GM23248 (cell line): ENCODE measurements at regions not wholly inside any gene's neighbourhood (a gene's known extent, or its start where the extent isn't known, plus 50 kb on each side); places are given as distances from the start of the nearest gene placed in this dataset.

Experiments
- DNase-seq: peaks from one replicate; pipeline ENCODE4 v3.0.0-alpha.2; 2015
- H2AFZ ChIP-seq: fragments of 200-600 bp; sonication (generic); 2 replicates; pipeline ENCODE4 v1.6.1; 2016; ENCODE audit warnings: antibody characterized with exemption
- H3F3A ChIP-seq: fragments of 200-600 bp; sonication (generic); 2 replicates; pipeline ENCODE4 v1.6.1; 2016; ENCODE audit warnings: mild to moderate bottlenecking, antibody characterized with exemption, mixed run types; ENCODE audit not compliant: insufficient read depth
- H3K27ac ChIP-seq: fragments of 200-600 bp; sonication (generic); 2 replicates; pipeline ENCODE4 v1.5.1; 2016; ENCODE audit warnings: mild to moderate bottlenecking
- H3K27me3 ChIP-seq: fragments of 200-600 bp; sonication (generic); replicated peaks from 2 replicates; pipeline ENCODE4 v1.6.1; 2016; ENCODE audit warnings: mild to moderate bottlenecking; ENCODE audit not compliant: insufficient read depth
- H3K36me3 ChIP-seq: fragments of 200-600 bp; sonication (generic); 2 replicates; pipeline ENCODE4 v1.6.1; 2016; ENCODE audit warnings: low read depth, mild to moderate bottlenecking
- H3K4me1 ChIP-seq: fragments of 200-600 bp; sonication (generic); 2 replicates; pipeline ENCODE4 v1.6.1; 2016; ENCODE audit warnings: mild to moderate bottlenecking; ENCODE audit not compliant: insufficient read depth
- H3K4me2 ChIP-seq: fragments of 200-600 bp; sonication (generic); one replicate; pipeline ENCODE4 v1.6.1; 2016; ENCODE audit warnings: mild to moderate bottlenecking; ENCODE audit not compliant: unreplicated experiment
- H3K4me3 ChIP-seq: fragments of 200-600 bp; sonication (generic); 2 replicates; pipeline ENCODE4 v1.5.1; 2016; ENCODE audit warnings: mild to moderate bottlenecking
- H3K79me2 ChIP-seq: fragments of 200-600 bp; sonication (generic); 2 replicates; pipeline ENCODE4 v1.6.1; 2016; ENCODE audit warnings: mild to moderate bottlenecking; ENCODE audit not compliant: insufficient read depth
- H3K9ac ChIP-seq: fragments of 200-600 bp; sonication (generic); 2 replicates; pipeline ENCODE4 v1.6.1; 2016; ENCODE audit warnings: mild to moderate bottlenecking
- H3K9me2 ChIP-seq: fragments of 200-600 bp; sonication (generic); 2 replicates; pipeline ENCODE4 v1.6.1; 2016; ENCODE audit warnings: mixed run types, mild to moderate bottlenecking, moderate library complexity; ENCODE audit not compliant: insufficient read depth
- H3K9me3 ChIP-seq: fragments of 200-600 bp; sonication (generic); one replicate; pipeline ENCODE4 v1.6.1; 2017; ENCODE audit warnings: low read depth
- H4K20me1 ChIP-seq: fragments of 200-600 bp; sonication (generic); 2 replicates; pipeline ENCODE4 v1.6.0; 2016; ENCODE audit not compliant: insufficient read depth
- EZH2 ChIP-seq: fragments of 200-600 bp; sonication (generic); IDR thresholded peaks from 2 replicates; pipeline ENCODE4 v1.6.1; 2018; ENCODE audit warnings: antibody characterized with exemption, mild to moderate bottlenecking; ENCODE audit not compliant: insufficient read depth, poor library complexity, severe bottlenecking
- EZH2phosphoT487 ChIP-seq: fragments of 200-600 bp; sonication (generic); IDR thresholded peaks from 2 replicates; pipeline ENCODE4 v1.6.1; 2018; ENCODE audit warnings: antibody characterized with exemption, moderate library complexity, mild to moderate bottlenecking, low read depth; ENCODE audit not compliant: insufficient read depth
- WGBS, 2 experiments: methylation state at CpG; one replicate each; pipeline ENCODE4 v1.1.6; 2015 to 2017; ENCODE audit warnings: low lambda C conversion rate in 2 of 2, low coverage in 1 of 2; ENCODE audit errors: missing lambda C conversion rate in 2 of 2; 5-methylcytosine and 5-hydroxymethylcytosine counted together
- in situ Hi-C: fragments of 300-500 bp; cut with MboI; formaldehyde crosslinking; loops from 2 replicates; pipeline ENCODE4 v1.15.0; 2020

DNA sequence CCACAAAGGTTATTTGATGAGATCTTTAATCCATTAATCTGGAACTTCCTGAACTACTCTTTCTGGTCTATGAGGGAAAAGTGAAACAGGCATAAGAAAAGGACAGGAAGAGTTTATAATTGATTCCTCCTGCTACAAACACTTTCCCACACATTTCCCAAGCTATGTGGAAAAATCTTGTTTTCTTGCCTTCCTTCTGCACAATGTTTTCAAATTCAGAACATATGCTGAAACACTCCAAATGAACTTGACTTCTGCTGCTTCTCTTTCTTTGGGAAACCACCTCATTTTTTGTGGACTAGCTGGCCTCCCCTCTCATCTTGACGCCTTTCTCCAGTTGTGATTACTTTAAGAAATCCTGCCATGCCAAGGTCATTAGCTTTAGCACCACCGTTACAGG is 100.7 kb upstream of the PTPRG start:
- no peaks in the 10 kb centered on the region for H3K27me3 ChIP-seq
- WGBS, 2 experiments, result 3 to 11% methylated on average over 2 of the region's 2 CpGs
- in situ Hi-C loops, result no loop called here
- no peaks in the 10 kb centered on the region for H3K36me3 ChIP-seq
- no peaks in the 10 kb centered on the region for H3K4me1 ChIP-seq
- H3K9me3 ChIP-seq, result no peaks in the 10 kb centered on the region
- no peak overlapping the region for H3K9ac ChIP-seq
- DNase-seq, result no peak
- H3K4me3 ChIP-seq, result no peak overlapping the region
- no peak overlapping the region for H2AFZ ChIP-seq
- no peaks in the 10 kb centered on the region for H3F3A ChIP-seq
- H3K79me2 ChIP-seq, result no peaks in the 10 kb centered on the region
- H3K9me2 ChIP-seq, result no peaks in the 10 kb centered on the region
- H3K27ac ChIP-seq, result no peak overlapping the region
- H3K4me2 ChIP-seq, result no peak overlapping the region
- TF ChIP-seq EZH2phosphoT487 (no peak), EZH2 (no peak)
- no peaks in the 10 kb centered on the region for H4K20me1 ChIP-seq

DNA sequence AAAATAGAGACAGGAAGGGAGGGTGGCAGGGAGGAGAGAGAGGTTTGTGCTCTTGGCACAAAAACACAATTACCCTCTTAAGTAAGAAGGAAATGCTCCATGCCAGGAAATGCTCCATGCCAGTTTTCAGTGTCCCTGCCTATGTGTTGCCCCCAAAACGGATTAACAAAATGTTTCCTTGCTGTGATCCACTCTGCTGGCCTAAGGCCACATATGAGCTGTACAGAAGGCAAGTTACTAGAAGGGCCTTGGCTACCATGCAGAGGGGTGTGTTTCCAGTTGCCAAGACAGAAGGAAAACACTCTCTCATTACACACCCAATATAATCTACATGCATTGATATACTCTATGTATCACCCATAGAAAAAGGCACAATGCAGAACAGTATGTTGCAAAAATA is 98.2 kb upstream of the PTPRG start:
- H3K36me3 ChIP-seq, result no peaks in the 10 kb centered on the region
- no peak overlapping the region for H3K9ac ChIP-seq
- H3F3A ChIP-seq, result no peaks in the 10 kb centered on the region
- no peaks in the 10 kb centered on the region for H3K9me2 ChIP-seq
- no peaks in the 10 kb centered on the region for H3K4me1 ChIP-seq
- DNase-seq, result no peak
- no peak overlapping the region for H3K4me2 ChIP-seq
- no peaks in the 10 kb centered on the region for H3K9me3 ChIP-seq
- H2AFZ ChIP-seq, result no peak overlapping the region
- no peaks in the 10 kb centered on the region; the same call in 1 of the 2 replicates for H3K27me3 ChIP-seq
- in situ Hi-C loops, result no loop called here
- H4K20me1 ChIP-seq, result no peaks in the 10 kb centered on the region
- TF ChIP-seq EZH2 (no peak), EZH2phosphoT487 (no peak)
- 4% methylated on average over 1 of the region's 1 CpG for WGBS, 2 experiments
- H3K79me2 ChIP-seq, result no peaks in the 10 kb centered on the region
- no peak overlapping the region for H3K4me3 ChIP-seq
- no peak overlapping the region for H3K27ac ChIP-seq

DNA sequence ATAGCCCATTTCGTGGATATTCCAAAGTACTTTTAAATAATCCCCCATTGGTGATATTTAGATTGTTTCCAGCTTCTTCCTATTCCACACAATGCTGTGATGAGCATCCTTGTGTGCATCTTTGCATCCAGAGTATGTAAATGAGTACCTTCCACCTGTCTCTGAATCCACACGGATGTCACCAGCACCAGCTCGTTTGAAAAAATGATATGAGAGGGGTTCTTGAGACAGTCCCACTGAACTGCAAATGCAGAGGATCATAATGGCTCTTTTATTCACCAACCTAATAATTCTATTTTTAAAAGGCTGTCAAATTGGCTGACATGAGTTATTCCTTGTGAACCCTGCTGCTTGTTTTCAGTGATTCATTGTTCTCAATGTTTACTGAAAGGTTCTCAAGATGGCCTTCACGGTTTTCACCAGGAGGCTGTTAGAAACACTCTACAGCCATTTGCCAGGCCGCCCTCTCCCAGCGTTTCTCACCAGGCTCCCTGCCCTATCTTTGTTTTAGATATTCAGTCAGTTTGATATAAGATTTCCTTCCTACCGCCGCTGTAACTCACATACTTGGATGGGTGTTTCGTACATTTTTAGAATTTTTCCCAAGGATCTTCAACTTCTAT is 96.7 kb upstream of the PTPRG start:
- Histone ChIP-seq H3K79me2 (no peaks in the 10 kb centered on the region), H3K27me3 (no peaks in the 10 kb centered on the region; the same call in 1 of the 2 replicates), H3K9me2 (no peaks in the 10 kb centered on the region), H2AFZ (no peak overlapping the region), H3K9me3 (no peaks in the 10 kb centered on the region), H3K4me3 (no peak overlapping the region), H4K20me1 (no peaks in the 10 kb centered on the region), H3K9ac (no peak overlapping the region), H3K27ac (no peak overlapping the region), H3K4me1 (no peaks in the 10 kb centered on the region), H3K4me2 (no peak overlapping the region), H3K36me3 (no peaks in the 10 kb centered on the region), H3F3A (no peaks in the 10 kb centered on the region)
- 59 to 62% methylated on average over 9 of the region's 9 CpGs for WGBS, 2 experiments
- in situ Hi-C loops, result no loop called here
- TF ChIP-seq EZH2phosphoT487 (no peak), EZH2 (no peak)
- DNase-seq, result no peak

DNA sequence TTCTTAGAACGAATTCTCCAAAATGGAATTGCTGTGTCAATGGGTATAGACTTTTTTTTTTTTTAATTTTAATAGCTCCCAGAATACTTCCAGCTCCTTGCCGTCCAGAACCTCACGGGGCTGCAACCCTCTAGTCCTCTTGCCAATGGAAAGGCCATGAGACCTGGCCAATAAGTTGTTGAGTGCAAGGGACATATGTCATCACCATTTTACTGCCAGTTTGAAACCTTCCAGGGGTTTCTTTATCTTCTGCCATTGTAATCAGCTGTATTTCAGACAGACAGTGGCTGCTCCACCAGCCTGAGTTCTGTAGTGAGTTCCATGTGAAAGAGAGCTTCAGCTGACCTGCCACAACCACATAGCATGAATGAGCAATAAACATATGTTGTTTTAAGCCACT is 95.0 kb upstream of the PTPRG start:
- Histone ChIP-seq H3K4me2 (no peak overlapping the region), H2AFZ (no peak overlapping the region), H3K27me3 (no peaks in the 10 kb centered on the region; the same call in 1 of the 2 replicates), H3K9ac (no peak overlapping the region), H3F3A (no peaks in the 10 kb centered on the region), H3K27ac (no peak overlapping the region), H4K20me1 (no peaks in the 10 kb centered on the region), H3K4me3 (no peak overlapping the region), H3K9me2 (no peaks in the 10 kb centered on the region), H3K9me3 (no peaks in the 10 kb centered on the region), H3K36me3 (no peaks in the 10 kb centered on the region), H3K79me2 (no peaks in the 10 kb centered on the region), H3K4me1 (no peaks in the 10 kb centered on the region)
- DNase-seq, result no peak
- no peak for TF ChIP-seq EZH2
- TF ChIP-seq EZH2phosphoT487, result no peak
- 8 to 18% methylated on average over 3 of the region's 3 CpGs for WGBS, 2 experiments
- in situ Hi-C loops, result no loop called here

DNA sequence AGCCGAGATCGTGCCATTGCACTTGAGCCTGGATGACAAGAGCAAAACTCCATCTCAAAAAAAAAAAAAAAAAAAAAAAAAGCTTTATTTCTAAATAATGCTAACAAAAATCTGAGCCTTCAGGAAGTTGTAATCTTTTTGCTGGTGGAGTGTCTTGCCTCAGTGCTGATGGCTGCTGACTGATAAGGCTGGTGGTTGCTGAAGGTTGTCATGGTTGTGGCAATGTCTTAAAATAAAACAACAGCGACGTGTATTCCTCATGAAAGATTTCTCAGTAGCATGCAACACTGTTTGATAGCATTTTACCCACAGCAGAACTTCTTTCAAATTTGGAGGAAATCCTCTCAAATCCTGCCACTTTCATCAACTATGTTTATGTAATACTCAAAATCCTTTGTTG is 77.4 kb upstream of the PTPRG start:
- in situ Hi-C loops, result no loop called here
- Histone ChIP-seq H3K4me3 (no peak overlapping the region), H3K36me3 (no peaks in the 10 kb centered on the region)

More for the DNA sequence above, 77.4 kb upstream of the PTPRG start:
- Histone ChIP-seq H3K9me3 (no peaks in the 10 kb centered on the region), H2AFZ (no peak overlapping the region), H3K9me2 (no peaks in the 10 kb centered on the region), H3K9ac (no peak overlapping the region), H3K79me2 (no peaks in the 10 kb centered on the region), H3K4me2 (no peak overlapping the region), H3K27ac (no peak overlapping the region), H3F3A (no peaks in the 10 kb centered on the region), H3K4me1 (no peaks in the 10 kb centered on the region), H4K20me1 (no peaks in the 10 kb centered on the region), H3K27me3 (no peaks in the 10 kb centered on the region)
- 55 to 69% methylated on average over 4 of the region's 4 CpGs for WGBS, 2 experiments
- no peak for DNase-seq
- TF ChIP-seq EZH2 (no peak), EZH2phosphoT487 (no peak)
